Common myeloid progenitor, CD34-positive (primary cell): ENCODE measurements at regions not wholly inside any gene's neighbourhood (a gene's known extent, or its start where the extent isn't known, plus 50 kb on each side); places are given as distances from the start of the nearest gene placed in this dataset.

ENCODE experiments used
- CTCF ChIA-PET: fragments of 350-600 bp; sonication (Branson Sonifier 250); formaldehyde crosslinking; loops from one replicate; lab custom pipeline; 2021; ENCODE audit warnings: antibody characterized with exemption; lab: Charles Lee
- POLR2A ChIA-PET: fragments of 350-600 bp; sonication (Branson Sonifier 250); formaldehyde crosslinking; loops from one replicate; lab custom pipeline; 2021; ENCODE audit warnings: antibody characterized with exemption; lab: Charles Lee
- DNase-seq, 3 donors: peaks; one replicate each; pipeline versions ENCODE4 v3.0.0 to v3.0.0-alpha.2; 2013
- H3K27ac ChIP-seq, 2 experiments: 1 replicate in 1 of 2; 2 replicates in 1 of 2; pipeline ENCODE4 v1.7.0; 2013; ENCODE audit warnings: inconsistent platforms in 2 of 2, low read length in 2 of 2, mild to moderate bottlenecking in 2 of 2, low read depth in 1 of 2, moderate library complexity in 1 of 2; ENCODE audit not compliant: severe bottlenecking in 2 of 2, insufficient read depth in 1 of 2, poor library complexity in 1 of 2
- H3K27me3 ChIP-seq, 5 experiments: replicated peaks in 2 of 5; 1 replicate in 3 of 5; 2 replicates in 2 of 5; pipeline versions ENCODE4 v1.6.1 to v1.7.0; 2013; ENCODE audit warnings: low read length in 4 of 5, mild to moderate bottlenecking in 2 of 5, moderate library complexity in 2 of 5, inconsistent platforms in 1 of 5; ENCODE audit not compliant: insufficient read depth in 5 of 5, control insufficient read depth in 4 of 5
- H3K36me3 ChIP-seq, 4 experiments: 1 replicate in 2 of 4; 2 replicates in 2 of 4; pipeline versions ENCODE4 v1.6.1 to v1.7.0; 2013; ENCODE audit warnings: low read length in 3 of 4, control low read depth in 1 of 4, mild to moderate bottlenecking in 1 of 4; ENCODE audit not compliant: control insufficient read depth in 4 of 4, insufficient read depth in 4 of 4
- H3K4me1 ChIP-seq, 4 experiments: 1 replicate in 3 of 4; 2 replicates in 1 of 4; pipeline versions ENCODE4 v1.6.1 to v1.7.1; 2013; ENCODE audit warnings: low read length in 3 of 4, mild to moderate bottlenecking in 3 of 4, control low read depth in 1 of 4, inconsistent platforms in 1 of 4, moderate library complexity in 1 of 4; ENCODE audit not compliant: control insufficient read depth in 4 of 4, insufficient read depth in 4 of 4; ENCODE audit errors: control extremely low read depth in 1 of 4
- H3K4me3 ChIP-seq, 7 experiments: 1 replicate in 4 of 7; 2 replicates in 3 of 7; pipeline versions ENCODE4 v1.5.1 to v1.7.0; 2013; ENCODE audit warnings: mild to moderate bottlenecking in 7 of 7, low read length in 6 of 7, moderate library complexity in 6 of 7, inconsistent platforms in 2 of 7, low read depth in 2 of 7, control low read depth in 1 of 7; ENCODE audit not compliant: insufficient read depth in 4 of 7, control insufficient read depth in 1 of 7; ENCODE audit errors: extremely low read depth in 1 of 7
- H3K9me3 ChIP-seq, 5 experiments: 1 replicate in 4 of 5; 2 replicates in 1 of 5; pipeline versions ENCODE4 v1.6.1 to v1.7.1; 2013; ENCODE audit warnings: low read length in 4 of 5, mild to moderate bottlenecking in 2 of 5, inconsistent platforms in 1 of 5, low read depth in 1 of 5, moderate library complexity in 1 of 5; ENCODE audit not compliant: control insufficient read depth in 4 of 5, insufficient read depth in 2 of 5; ENCODE audit errors: control extremely low read depth in 1 of 5
- WGBS: methylation state at CpG from one replicate; pipeline ENCODE4 v1.1.5; 2013; ENCODE audit not compliant: insufficient coverage; 5-methylcytosine and 5-hydroxymethylcytosine counted together

DNA sequence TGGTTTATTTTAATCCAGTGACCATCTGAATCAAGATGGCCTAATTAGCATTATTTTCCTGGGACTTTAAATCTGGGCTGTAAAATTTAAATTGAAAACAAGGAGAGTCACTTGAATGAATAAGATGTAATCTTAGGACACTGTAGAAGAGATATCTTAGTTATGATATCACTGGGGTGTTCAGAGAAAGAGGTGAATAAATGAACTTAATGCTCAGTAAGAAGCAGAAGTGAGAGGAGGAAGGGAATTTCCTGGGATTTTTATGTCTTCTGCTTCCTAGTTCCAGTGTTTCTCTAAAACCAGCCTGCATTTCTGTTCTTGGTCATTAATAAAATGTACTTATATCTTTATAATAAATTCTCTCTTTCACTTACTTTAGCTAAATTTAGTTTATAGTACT, 136.8 kb upstream of the PTPRK start:
- Histone ChIP-seq H3K4me3 (no peak overlapping the region), H3K27ac (no peak overlapping the region), H3K9me3 (no peaks in the 10 kb centered on the region), H3K27me3 (no peaks in the 10 kb centered on the region), H3K36me3 (no peaks in the 10 kb centered on the region), H3K4me1 (no peaks in the 10 kb centered on the region)
- POLR2A ChIA-PET = no interaction called here
- no peak for DNase-seq
- CTCF ChIA-PET = interaction anchor here (0.6 kb wide), 1 partner anchor 72 kb away, joined by 3 read pairs; no protein-coding TSS in a partner anchor

DNA sequence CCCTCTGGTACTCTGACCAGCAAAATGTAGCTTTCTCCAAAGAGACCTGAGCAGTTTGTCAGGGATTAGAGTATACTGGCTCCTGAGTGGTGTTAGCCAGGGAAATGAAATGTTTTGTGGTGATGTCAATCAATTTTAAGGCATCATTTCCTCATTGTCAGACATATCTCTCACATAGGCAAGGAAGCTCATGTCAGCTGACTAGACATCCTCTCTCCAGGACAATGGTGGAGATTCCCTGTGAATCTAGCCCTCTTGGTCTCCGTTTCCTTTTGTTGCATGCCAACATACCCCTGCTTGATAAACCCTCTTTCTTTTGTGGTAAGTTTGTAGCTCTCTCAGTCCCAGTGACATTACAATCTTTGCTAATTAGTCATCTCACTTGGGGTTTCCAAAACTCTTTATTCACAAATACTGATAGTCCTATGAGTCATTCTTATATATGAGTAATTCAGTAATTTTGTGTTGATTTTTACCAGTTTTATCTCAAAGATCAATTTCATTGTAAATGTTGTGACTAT, 135.6 kb upstream of the PTPRK start:
- DNase-seq = no peak
- Histone ChIP-seq H3K27me3 (no peaks in the 10 kb centered on the region), H3K9me3 (no peaks in the 10 kb centered on the region), H3K4me3 (no peak overlapping the region), H3K4me1 (no peaks in the 10 kb centered on the region), H3K36me3 (no peaks in the 10 kb centered on the region), H3K27ac (no peak overlapping the region)
- ChIA-PET CTCF (no interaction called here), POLR2A (no interaction called here)
- 80% methylated on average over 1 of the region's 1 CpG for WGBS

DNA sequence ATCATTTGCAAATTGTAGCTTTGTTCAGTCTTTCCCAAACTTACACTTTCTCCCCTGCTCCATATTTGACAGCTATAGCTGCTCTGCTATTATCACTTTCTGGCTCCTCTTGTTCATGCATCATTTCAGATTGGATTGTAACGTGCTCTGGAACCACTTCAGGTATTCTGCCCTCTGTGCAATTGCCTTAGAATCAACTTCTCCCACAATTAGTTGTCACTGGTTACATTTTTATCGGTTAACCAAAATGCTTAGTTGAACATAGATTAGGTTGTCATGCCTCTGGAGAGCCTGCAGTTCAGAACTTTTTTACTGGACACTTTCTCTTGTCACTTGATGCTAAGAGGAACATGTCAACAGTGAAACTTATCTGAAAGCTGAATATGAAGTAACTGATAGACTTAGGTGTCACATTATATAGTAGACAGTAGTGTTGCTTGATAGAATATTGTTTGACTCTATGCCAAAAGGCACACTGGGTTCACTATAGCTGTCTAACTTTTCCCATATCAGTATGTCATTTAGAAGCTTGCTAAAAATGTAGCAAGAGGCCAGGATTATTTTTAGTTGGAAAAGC, 127.7 kb upstream of the PTPRK start:
- H3K27ac ChIP-seq = no peak overlapping the region
- H3K4me3 ChIP-seq = no peak overlapping the region
- no peaks in the 10 kb centered on the region for H3K27me3 ChIP-seq
- no peaks in the 10 kb centered on the region for H3K4me1 ChIP-seq
- POLR2A ChIA-PET = no interaction called here
- H3K36me3 ChIP-seq = no peaks in the 10 kb centered on the region
- WGBS = 75% methylated on average over 1 of the region's 2 CpGs
- no peaks in the 10 kb centered on the region for H3K9me3 ChIP-seq
- CTCF ChIA-PET = interaction anchor here (0.9 kb wide), 1 partner anchor 912 kb away, joined by 3 read pairs; no protein-coding TSS in a partner anchor
- DNase-seq = no peak

DNA sequence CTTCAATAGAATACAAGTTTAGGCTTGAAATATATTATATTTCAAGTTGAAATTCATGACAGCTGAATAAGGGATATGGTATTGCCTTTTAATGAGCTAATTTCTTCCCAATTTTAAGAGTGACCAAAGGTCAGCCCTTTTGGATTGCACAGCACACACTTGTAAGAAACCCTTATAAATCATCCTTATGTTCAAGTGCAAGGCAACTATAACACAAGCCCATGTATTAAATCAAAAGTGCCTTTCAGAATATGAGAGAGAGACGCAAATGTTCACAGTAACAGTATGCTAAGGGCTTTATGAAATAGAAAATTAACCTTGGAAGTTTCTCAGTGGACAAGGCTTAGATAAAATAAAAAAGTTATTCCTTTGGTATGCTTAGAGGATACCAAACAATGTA, 121.7 kb upstream of the PTPRK start:
- Histone ChIP-seq H3K4me3 (no peak overlapping the region), H3K9me3 (no peaks in the 10 kb centered on the region), H3K4me1 (no peaks in the 10 kb centered on the region), H3K27ac (no peak overlapping the region), H3K27me3 (no peaks in the 10 kb centered on the region), H3K36me3 (no peaks in the 10 kb centered on the region)
- POLR2A ChIA-PET = no interaction called here
- DNase-seq = no peak
- 100% methylated on average over 1 of the region's 1 CpG for WGBS
- CTCF ChIA-PET = no interaction called here

DNA sequence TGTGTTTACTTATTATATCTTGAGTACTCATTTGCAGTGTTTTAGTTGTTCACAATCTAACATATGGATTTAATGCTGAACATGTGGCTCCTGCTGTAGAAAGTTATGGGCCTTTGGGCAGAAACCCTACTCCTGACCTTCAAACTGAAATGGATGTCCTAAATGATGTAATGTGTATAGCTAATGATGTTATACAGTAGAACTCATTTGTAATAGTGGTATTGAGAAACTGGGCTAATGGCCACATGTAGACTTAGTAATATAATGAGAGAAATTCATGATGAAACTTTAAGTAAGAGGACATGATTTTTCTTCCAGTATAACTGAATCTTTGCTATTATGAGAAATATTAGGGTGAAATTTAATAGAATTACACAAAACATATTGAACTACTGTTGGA, 121.3 kb upstream of the PTPRK start:
- Histone ChIP-seq H3K9me3 (no peaks in the 10 kb centered on the region), H3K27me3 (no peaks in the 10 kb centered on the region), H3K36me3 (no peaks in the 10 kb centered on the region), H3K4me3 (no peak overlapping the region), H3K4me1 (no peaks in the 10 kb centered on the region), H3K27ac (no peak overlapping the region)
- CTCF ChIA-PET = no interaction called here
- POLR2A ChIA-PET = no interaction called here
- no peak for DNase-seq

DNA sequence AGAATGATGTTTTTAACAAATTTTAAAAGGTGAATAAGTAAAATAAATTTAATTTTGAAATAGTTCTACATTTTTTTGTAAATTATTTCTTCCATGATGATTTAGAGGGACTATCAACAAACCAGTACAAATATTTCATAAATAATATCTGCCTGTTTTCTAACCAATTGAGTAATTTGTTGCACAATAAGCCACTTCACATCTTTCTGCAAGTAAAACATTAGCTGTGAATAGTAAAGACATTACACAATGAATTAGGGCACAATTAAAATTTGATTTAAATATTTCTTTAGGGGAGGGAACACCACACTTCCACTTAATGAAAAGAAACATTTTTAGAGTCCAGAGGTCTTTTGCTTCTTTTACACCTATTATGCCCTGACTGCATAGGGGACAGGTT, 118.4 kb upstream of the PTPRK start:
- ChIA-PET CTCF (no interaction called here), POLR2A (no interaction called here)
- no peak for DNase-seq

DNA sequence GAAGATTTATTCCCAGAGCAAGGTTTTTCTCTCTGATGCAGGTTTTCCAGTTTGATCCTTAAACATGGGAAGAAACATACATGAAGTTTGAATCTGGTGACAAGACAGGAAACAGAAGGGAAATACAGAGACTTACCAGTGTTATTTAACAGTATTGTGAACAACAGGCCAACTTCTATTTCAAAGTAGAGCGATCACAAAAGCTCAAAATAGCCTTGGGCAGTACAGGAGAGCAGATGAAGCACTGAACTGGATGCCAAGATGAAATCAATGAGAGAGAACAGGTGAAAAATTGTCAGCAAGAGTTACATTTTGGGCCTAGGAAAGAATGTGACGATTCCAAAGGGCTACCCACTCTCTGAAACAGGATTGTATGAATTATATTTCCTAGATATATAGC, 114.8 kb upstream of the PTPRK start:
- Histone ChIP-seq H3K27me3 (peaks cover 0 to 2% (median 0%) of the 10 kb centered on the region in 5 experiments), H3K9me3 (no peaks in the 10 kb centered on the region), H3K36me3 (no peaks in the 10 kb centered on the region), H3K4me1 (no peaks in the 10 kb centered on the region), H3K27ac (no peak overlapping the region), H3K4me3 (no peak overlapping the region)
- CTCF ChIA-PET = no interaction called here
- 90% methylated on average over 1 of the region's 2 CpGs for WGBS
- POLR2A ChIA-PET = no interaction called here
- DNase-seq = no peak

More for the DNA sequence above, 118.4 kb upstream of the PTPRK start:
- Histone ChIP-seq H3K4me3 (no peak overlapping the region), H3K27ac (no peak overlapping the region), H3K4me1 (no peaks in the 10 kb centered on the region), H3K9me3 (no peaks in the 10 kb centered on the region), H3K27me3 (peaks cover 0 to 2% (median 0%) of the 10 kb centered on the region in 5 experiments), H3K36me3 (no peaks in the 10 kb centered on the region)
